ENCODE measurements at regions not wholly inside any gene's neighbourhood (a gene's known extent, or its start where the extent isn't known, plus 50 kb on each side); places are given as distances from the start of the nearest gene placed in this dataset.

DNA sequence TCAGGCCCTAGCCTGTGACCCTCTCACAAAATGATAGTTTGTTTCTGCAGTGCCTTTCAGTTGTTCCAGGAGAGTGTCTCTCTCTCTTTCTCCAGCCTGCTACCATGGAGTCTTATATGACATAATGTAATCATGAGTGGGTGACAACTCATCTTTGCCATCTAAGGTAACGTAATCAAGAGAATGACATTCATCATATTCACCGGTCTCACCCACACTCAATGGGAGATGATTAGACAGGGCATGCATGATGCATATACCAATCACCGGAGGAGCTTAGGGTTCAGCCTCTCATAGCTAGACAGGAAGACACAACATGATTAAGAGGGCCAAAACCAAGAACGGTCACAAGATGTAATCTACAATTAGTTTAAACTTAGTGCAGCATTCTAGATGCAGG is 97.1 kb upstream of the FAM9B start:
- H3K4me1 Mint-ChIP-seq = peaks cover 0 to 5% (median 0%) of the 10 kb centered on the region in 3 donors
- H3K4me1 ChIP-seq (ENCODE audit: control insufficient read depth in 1 of 2, extremely low read depth in 1 of 2, insufficient read depth in 2 of 2, low read length in 2 of 2) = no peaks in the 10 kb centered on the region
- ChIA-PET CTCF (no interaction called here), POLR2A (no interaction called here)
- H3K9me3 ChIP-seq = no peaks in the 10 kb centered on the region
- no peak for ATAC-seq (replicated peaks in 1 of 4)
- peaks cover 3% of the 10 kb centered on the region for H3K36me3 Mint-ChIP-seq
- no CpG with 5 or more reads among the region's 4 CpGs for WGBS (ENCODE audit: insufficient coverage)
- H3K9me3 Mint-ChIP-seq = peaks cover 4 to 5% (median 4%) of the 10 kb centered on the region in 3 donors
- H3K4me3 Mint-ChIP-seq = no peak overlapping the region
- no peaks in the 10 kb centered on the region for H3K36me3 ChIP-seq (ENCODE audit: control insufficient read depth in 2 of 2, extremely low read depth in 1 of 2, insufficient read depth in 1 of 2, low read length in 1 of 2)
- H3K27me3 Mint-ChIP-seq = no peaks in the 10 kb centered on the region
- H3K27ac ChIP-seq (ENCODE audit: low read length) = no peak overlapping the region
- no peak overlapping the region for H3K27ac Mint-ChIP-seq
- no peaks in the 10 kb centered on the region for H3K27me3 ChIP-seq (replicated peaks in 1 of 2; ENCODE audit: control insufficient read depth in 2 of 2, extremely low read depth in 1 of 2, insufficient read depth in 2 of 2, low read length in 1 of 2)
- DNase-seq = no peak
- H3K4me3 ChIP-seq (ENCODE audit: control insufficient read depth in 1 of 2, extremely low read depth in 1 of 2, low read length in 1 of 2) = no peak overlapping the region

DNA sequence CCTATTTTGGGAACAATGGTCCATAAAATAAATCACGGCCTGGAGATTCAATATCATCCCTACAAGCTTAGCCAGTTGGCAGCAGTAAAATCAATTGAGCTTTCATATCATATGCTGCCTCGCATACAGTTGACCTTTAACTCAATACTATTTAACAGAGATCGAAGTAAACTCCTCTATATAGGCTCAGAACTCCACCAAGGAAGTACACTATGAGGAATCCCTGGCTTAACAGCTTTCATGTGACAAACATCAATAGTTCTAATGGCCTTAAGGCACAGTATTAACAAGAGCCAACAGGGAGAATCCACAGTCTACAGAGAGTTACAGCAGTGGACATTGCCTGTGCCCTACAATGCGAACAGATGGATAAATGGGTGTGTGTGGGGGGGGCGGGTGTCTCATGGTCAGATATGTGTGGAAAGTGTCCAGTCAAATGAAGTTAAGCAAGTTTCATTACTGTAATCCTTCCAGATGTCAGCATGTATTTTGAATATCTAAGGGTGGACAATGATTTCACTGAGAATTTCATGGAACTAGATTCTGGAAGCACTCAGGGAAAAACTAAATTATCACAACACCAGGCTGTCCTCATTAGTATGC is 98.2 kb upstream of the FAM9B start:
- no peak for DNase-seq
- Histone ChIP-seq H3K27ac (ENCODE audit: low read length) (no peak overlapping the region), H3K27me3 (replicated peaks in 1 of 2; ENCODE audit: control insufficient read depth in 2 of 2, extremely low read depth in 1 of 2, insufficient read depth in 2 of 2, low read length in 1 of 2) (no peaks in the 10 kb centered on the region), H3K4me1 (ENCODE audit: control insufficient read depth in 1 of 2, extremely low read depth in 1 of 2, insufficient read depth in 2 of 2, low read length in 2 of 2) (no peaks in the 10 kb centered on the region), H3K36me3 (ENCODE audit: control insufficient read depth in 2 of 2, extremely low read depth in 1 of 2, insufficient read depth in 1 of 2, low read length in 1 of 2) (no peaks in the 10 kb centered on the region), H3K4me3 (ENCODE audit: control insufficient read depth in 1 of 2, extremely low read depth in 1 of 2, low read length in 1 of 2) (no peak overlapping the region), H3K9me3 (no peaks in the 10 kb centered on the region)
- ATAC-seq (replicated peaks in 1 of 4) = no peak
- no CpG with 5 or more reads among the region's 5 CpGs for WGBS (ENCODE audit: insufficient coverage)
- Mint-ChIP-seq H3K27me3 (no peaks in the 10 kb centered on the region), H3K4me3 (no peak overlapping the region), H3K27ac (no peak overlapping the region), H3K36me3 (peaks cover 3% of the 10 kb centered on the region), H3K9me3 (peaks cover 4 to 5% (median 4%) of the 10 kb centered on the region in 3 donors), H3K4me1 (peaks cover 0 to 5% (median 0%) of the 10 kb centered on the region in 3 donors)
- ChIA-PET POLR2A (no interaction called here), CTCF (no interaction called here)

GRCh38 chrX:9133426-9133825 is 99.5 kb upstream of the FAM9B start:
- no peaks in the 10 kb centered on the region for H3K4me1 ChIP-seq (ENCODE audit: control insufficient read depth in 1 of 2, extremely low read depth in 1 of 2, insufficient read depth in 2 of 2, low read length in 2 of 2)
- no peak overlapping the region for H3K4me3 ChIP-seq (ENCODE audit: control insufficient read depth in 1 of 2, extremely low read depth in 1 of 2, low read length in 1 of 2)
- Mint-ChIP-seq H3K4me3 (no peak overlapping the region), H3K9me3 (peaks cover 0 to 5% (median 4%) of the 10 kb centered on the region in 3 donors), H3K4me1 (peaks cover 0 to 5% (median 0%) of the 10 kb centered on the region in 3 donors), H3K36me3 (peaks cover 3% of the 10 kb centered on the region), H3K27ac (no peak overlapping the region), H3K27me3 (no peaks in the 10 kb centered on the region)
- WGBS (ENCODE audit: insufficient coverage) = no CpG with 5 or more reads among the region's 1 CpG
- no peaks in the 10 kb centered on the region for H3K9me3 ChIP-seq
- POLR2A ChIA-PET = no interaction called here
- CTCF ChIA-PET = no interaction called here
- H3K27me3 ChIP-seq (replicated peaks in 1 of 2; ENCODE audit: control insufficient read depth in 2 of 2, extremely low read depth in 1 of 2, insufficient read depth in 2 of 2, low read length in 1 of 2) = no peaks in the 10 kb centered on the region
- DNase-seq = no peak
- H3K27ac ChIP-seq (ENCODE audit: low read length) = no peak overlapping the region
- no peak for ATAC-seq (replicated peaks in 1 of 4)
- no peaks in the 10 kb centered on the region for H3K36me3 ChIP-seq (ENCODE audit: control insufficient read depth in 2 of 2, extremely low read depth in 1 of 2, insufficient read depth in 1 of 2, low read length in 1 of 2)

- no peak for DNase-seq
- Mint-ChIP-seq H3K9me3 (peaks cover 0 to 5% (median 4%) of the 10 kb centered on the region in 3 donors), H3K4me3 (no peak overlapping the region), H3K27me3 (no peaks in the 10 kb centered on the region), H3K36me3 (peaks cover 3% of the 10 kb centered on the region), H3K27ac (no peak overlapping the region), H3K4me1 (peaks cover 0 to 5% (median 0%) of the 10 kb centered on the region in 3 donors)
- H3K4me1 ChIP-seq (ENCODE audit: control insufficient read depth in 1 of 2, extremely low read depth in 1 of 2, insufficient read depth in 2 of 2, low read length in 2 of 2) = no peaks in the 10 kb centered on the region
- 89% methylated on average over 4 of the region's 6 CpGs for WGBS (ENCODE audit: insufficient coverage)
- CTCF ChIA-PET = interaction anchor here in 1 of 2 donors (0.6 kb wide), 2 partner anchors 379 to 959 kb away, joined by 3 read pairs; no protein-coding TSS in a partner anchor
- POLR2A ChIA-PET = interaction anchor here in 1 of 2 donors (0.6 kb wide), 1 partner anchor 189 kb away, joined by 3 read pairs; no protein-coding TSS in a partner anchor
- ATAC-seq (replicated peaks in 1 of 4) = no peak
- no peaks in the 10 kb centered on the region for H3K36me3 ChIP-seq (ENCODE audit: control insufficient read depth in 2 of 2, extremely low read depth in 1 of 2, insufficient read depth in 1 of 2, low read length in 1 of 2)
- no peak overlapping the region for H3K4me3 ChIP-seq (ENCODE audit: control insufficient read depth in 1 of 2, extremely low read depth in 1 of 2, low read length in 1 of 2)
- H3K27ac ChIP-seq (ENCODE audit: low read length) = no peak overlapping the region
- no peaks in the 10 kb centered on the region for H3K27me3 ChIP-seq (replicated peaks in 1 of 2; ENCODE audit: control insufficient read depth in 2 of 2, extremely low read depth in 1 of 2, insufficient read depth in 2 of 2, low read length in 1 of 2)
- no peaks in the 10 kb centered on the region for H3K9me3 ChIP-seq
Measured at GRCh38 chrX:9134366-9134765, 100.4 kb upstream of the FAM9B start.

- Histone ChIP-seq H3K27ac (ENCODE audit: low read length) (no peak overlapping the region), H3K27me3 (replicated peaks in 1 of 2; ENCODE audit: control insufficient read depth in 2 of 2, extremely low read depth in 1 of 2, insufficient read depth in 2 of 2, low read length in 1 of 2) (no peaks in the 10 kb centered on the region), H3K9me3 (no peaks in the 10 kb centered on the region), H3K4me3 (ENCODE audit: control insufficient read depth in 1 of 2, extremely low read depth in 1 of 2, low read length in 1 of 2) (no peak overlapping the region), H3K4me1 (ENCODE audit: control insufficient read depth in 1 of 2, extremely low read depth in 1 of 2, insufficient read depth in 2 of 2, low read length in 2 of 2) (no peaks in the 10 kb centered on the region), H3K36me3 (ENCODE audit: control insufficient read depth in 2 of 2, extremely low read depth in 1 of 2, insufficient read depth in 1 of 2, low read length in 1 of 2) (no peaks in the 10 kb centered on the region)
- peaks cover 3% of the 10 kb centered on the region for H3K36me3 Mint-ChIP-seq
- POLR2A ChIA-PET = no interaction called here
- ATAC-seq (replicated peaks in 1 of 4) (no peak), DNase-seq (no peak)
- H3K9me3 Mint-ChIP-seq = peaks cover 0 to 5% (median 4%) of the 10 kb centered on the region in 3 donors
- H3K27ac Mint-ChIP-seq = no peak overlapping the region
- WGBS (ENCODE audit: insufficient coverage) = no CpG with 5 or more reads among the region's 6 CpGs
- CTCF ChIA-PET = interaction anchor here in 1 of 2 donors (0.6 kb wide), 1 partner anchor 164 kb away, joined by 3 read pairs; no protein-coding TSS in a partner anchor
- no peaks in the 10 kb centered on the region for H3K27me3 Mint-ChIP-seq
- H3K4me1 Mint-ChIP-seq = no peaks in the 10 kb centered on the region
- no peak overlapping the region for H3K4me3 Mint-ChIP-seq
Measured at GRCh38 chrX:9135901-9136510, 102.1 kb upstream of the FAM9B start.

GRCh38 chrX:9137152-9137551 is 103.2 kb upstream of the FAM9B start:
- no peak for DNase-seq
- Mint-ChIP-seq H3K4me3 (no peak overlapping the region), H3K27ac (no peak overlapping the region), H3K36me3 (peaks cover 3% of the 10 kb centered on the region), H3K27me3 (no peaks in the 10 kb centered on the region), H3K4me1 (no peaks in the 10 kb centered on the region), H3K9me3 (peaks cover 0 to 5% (median 4%) of the 10 kb centered on the region in 3 donors)
- H3K27ac ChIP-seq (ENCODE audit: low read length) = no peak overlapping the region
- no peaks in the 10 kb centered on the region for H3K4me1 ChIP-seq (ENCODE audit: control insufficient read depth in 1 of 2, extremely low read depth in 1 of 2, insufficient read depth in 2 of 2, low read length in 2 of 2)
- no peaks in the 10 kb centered on the region for H3K27me3 ChIP-seq (replicated peaks in 1 of 2; ENCODE audit: control insufficient read depth in 2 of 2, extremely low read depth in 1 of 2, insufficient read depth in 2 of 2, low read length in 1 of 2)
- no peak overlapping the region for H3K4me3 ChIP-seq (ENCODE audit: control insufficient read depth in 1 of 2, extremely low read depth in 1 of 2, low read length in 1 of 2)
- ATAC-seq (replicated peaks in 1 of 4) = no peak
- no CpG with 5 or more reads among the region's 6 CpGs for whole genome bisulfite sequencing (ENCODE audit: insufficient coverage)
- ChIA-PET CTCF (no interaction called here), POLR2A (no interaction called here)
- no peaks in the 10 kb centered on the region for H3K9me3 ChIP-seq
- no peaks in the 10 kb centered on the region for H3K36me3 ChIP-seq (ENCODE audit: control insufficient read depth in 2 of 2, extremely low read depth in 1 of 2, insufficient read depth in 1 of 2, low read length in 1 of 2)
